Stimulated activated CD8-positive, alpha-beta memory T cell treated with anti-CD3 and anti-CD28 coated beads, Interleukin-4, amount 100 ng/mL, for 48 hours (primary cell): ENCODE measurements at regions not wholly inside any gene's neighbourhood (a gene's known extent, or its start where the extent isn't known, plus 50 kb on each side); places are given as distances from the start of the nearest gene placed in this dataset.
"Not testable (repeated sequence)": the region's sequence is repeated elsewhere in the genome, so short reads cannot be mapped to it uniquely, and the experiment has no call there.

Source experiments
- DNase-seq: peaks from one replicate; pipeline ENCODE4 v3.0.0-alpha.2; 2020

- DNase-seq = not testable (repeated sequence)
Observed at GRCh38 chr21:7837315-7837714, 2684.1 kb upstream of the TPTE start.

DNA sequence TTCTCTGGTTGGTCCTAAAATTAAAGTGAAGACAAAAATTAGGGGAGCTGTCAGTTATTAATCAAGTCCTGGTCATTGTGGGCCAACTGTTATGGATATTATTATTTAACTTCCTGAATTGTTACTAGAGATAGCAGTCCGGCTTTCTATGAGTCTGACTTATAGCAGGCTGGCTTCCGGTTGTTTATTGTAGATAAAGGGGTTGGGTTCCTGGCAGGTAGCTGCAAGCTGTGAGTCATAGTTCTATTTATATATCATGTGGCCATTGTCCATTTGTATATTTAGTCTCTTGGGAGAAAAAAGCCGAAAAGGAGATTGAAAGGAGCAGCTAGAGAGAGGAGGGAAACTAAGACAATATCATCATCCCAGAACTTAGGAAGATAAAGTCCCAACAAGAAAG is 2668.0 kb upstream of the TPTE start:
- DNase-seq = not testable (repeated sequence)

DNA sequence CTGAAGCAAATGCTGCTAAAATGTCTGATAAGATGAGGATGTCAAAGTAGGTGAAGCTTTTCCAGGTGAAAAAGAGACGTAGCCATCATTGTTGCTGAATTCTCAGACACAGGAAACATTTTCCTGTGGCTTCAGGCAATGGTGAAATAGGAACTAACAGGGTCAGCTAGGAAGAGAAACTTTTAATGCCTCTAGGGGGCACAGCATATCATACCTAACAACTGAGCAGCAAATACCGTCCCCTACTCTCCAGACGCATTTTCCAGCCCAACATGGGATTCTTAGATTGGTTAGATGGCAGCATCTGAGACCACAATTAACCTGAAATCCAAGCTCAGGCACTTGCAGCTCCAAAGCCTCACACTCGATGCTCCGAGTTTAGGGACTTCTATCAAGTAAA is 2667.5 kb upstream of the TPTE start:
- not testable (repeated sequence) for DNase-seq
